Gastrocnemius medialis (tissue), 4 donors: ENCODE measurements at regions not wholly inside any gene's neighbourhood (a gene's known extent, or its start where the extent isn't known, plus 50 kb on each side); places are given as distances from the start of the nearest gene placed in this dataset.

Experiments used
- ATAC-seq, 2 donors: fragments of 150-250 bp; one replicate each; pipeline ENCODE4 v1.9.1; 2016
- DNase-seq, 2 donors: peaks; one replicate each; pipeline ENCODE4 v3.0.0-alpha.2; 2019
- H3K27ac ChIP-seq, 4 donors: fragments of 200-600 bp; sonication (generic); 1 replicate in 1 of 4; 2 replicates in 3 of 4; pipeline ENCODE4 v1.5.1; 2016 to 2018; ENCODE audit warnings: mild to moderate bottlenecking in 2 of 4, moderate library complexity in 1 of 4
- H3K27me3 ChIP-seq, 3 donors: fragments of 200-600 bp; sonication (generic) in 2 of 3; 1 replicate in 1 of 3; 2 replicates in 2 of 3; pipeline versions ENCODE4 v1.5.1 to v1.6.0; 2016 to 2019; ENCODE audit warnings: mild to moderate bottlenecking in 1 of 3, moderate library complexity in 1 of 3
- H3K36me3 ChIP-seq, 2 donors: fragments of 200-600 bp; sonication (generic) in 1 of 2; one replicate each; pipeline ENCODE4 v1.5.1; 2017 to 2018
- H3K4me1 ChIP-seq, 2 donors: fragments of 200-600 bp; sonication (generic) in 1 of 2; one replicate each; pipeline ENCODE4 v1.5.1; 2016 to 2017; ENCODE audit warnings: mild to moderate bottlenecking in 2 of 2
- H3K4me3 ChIP-seq, 4 donors: fragments of 200-600 bp; sonication (generic) in 3 of 4; 1 replicate in 1 of 4; 2 replicates in 3 of 4; pipeline ENCODE4 v1.5.1; 2016 to 2019; ENCODE audit warnings: mild to moderate bottlenecking in 2 of 4
- H3K9me3 ChIP-seq, 3 donors: fragments of 200-600 bp; sonication (generic) in 2 of 3; 1 replicate in 1 of 3; 2 replicates in 2 of 3; pipeline ENCODE4 v1.5.1; 2016 to 2019
- CTCF ChIP-seq, 5 experiments: fragments of 450-650 bp in 3 of 5; fragments of 200-600 bp in 2 of 5; sonication (generic) in 2 of 5; IDR thresholded peaks in 4 of 5; conservative IDR thresholded peaks in 1 of 5; 1 replicate in 4 of 5; 2 replicates in 1 of 5; pipeline ENCODE4 v1.5.1; 2016 to 2019; ENCODE audit warnings: antibody characterized with exemption in 5 of 5, mild to moderate bottlenecking in 3 of 5, moderate library complexity in 3 of 5
- POLR2A ChIP-seq, 2 donors: fragments of 450-650 bp; IDR thresholded peaks; one replicate each; pipeline ENCODE4 v1.6.1; 2017; ENCODE audit warnings: antibody characterized with exemption in 2 of 2, mild to moderate bottlenecking in 2 of 2, moderate library complexity in 2 of 2
- in situ Hi-C, 4 donors: fragments of 200-750 bp; cut with MboI; loops; one replicate each; pipeline versions ENCODE4 v1.15.0 to v1.8.0; 2017; ENCODE audit warnings: low sequenced_read_pairs in 4 of 4
- intact Hi-C: fragments of 100-400 bp; cut with DNase I; formaldehyde crosslinking; loops from one replicate; pipeline ENCODE4 v1.15.1; 2023; ENCODE audit warnings: low total_unique reads

- ATAC-seq (no peak), DNase-seq (no peak)
- Histone ChIP-seq H3K27me3 (no peaks in the 10 kb centered on the region), H3K27ac (no peak overlapping the region), H3K4me1 (no peaks in the 10 kb centered on the region), H3K9me3 (no peaks in the 10 kb centered on the region), H3K36me3 (no peaks in the 10 kb centered on the region), H3K4me3 (no peak overlapping the region)
- intact Hi-C loops = no loop called here
- TF ChIP-seq POLR2A (IDR thresholded peaks at IDR 0.05) (no peak), CTCF (IDR thresholded peaks at IDR 0.05 in 4 of 5, conservative IDR thresholded peaks at IDR 0.05 in 1 of 5) (no peak)
- in situ Hi-C loops = no loop called here
Measured at GRCh38 chr16:73804456-73804855, 492.2 kb upstream of the PSMD7 start.

- Histone ChIP-seq H3K36me3 (no peaks in the 10 kb centered on the region), H3K4me1 (peaks cover 41 to 42% of the 10 kb centered on the region in 2 donors), H3K4me3 (no peak overlapping the region), H3K27ac (no peak overlapping the region), H3K27me3 (no peaks in the 10 kb centered on the region), H3K9me3 (no peaks in the 10 kb centered on the region)
- ATAC-seq = no peak
- intact Hi-C loops (no loop called here), in situ Hi-C loops (no loop called here)
- DNase-seq = no peak
- TF ChIP-seq POLR2A (IDR thresholded peaks at IDR 0.05) = no peak
- no peak for TF ChIP-seq CTCF (IDR thresholded peaks at IDR 0.05 in 4 of 5, conservative IDR thresholded peaks at IDR 0.05 in 1 of 5)
Measured at GRCh38 chr16:73798471-73798870, 498.1 kb upstream of the PSMD7 start.

GRCh38 chr16:73797115-73797514 is 499.5 kb upstream of the PSMD7 start:
- DNase-seq (peak in 1 of 2 donors; percentile 6), ATAC-seq (peak; percentile 65 to 67)
- TF ChIP-seq CTCF (IDR thresholded peaks at IDR 0.05 in 4 of 5, conservative IDR thresholded peaks at IDR 0.05 in 1 of 5) (no peak), POLR2A (IDR thresholded peaks at IDR 0.05) (no peak)
- Histone ChIP-seq H3K27me3 (no peaks in the 10 kb centered on the region), H3K27ac (peak overlapping the region in 3 of 4 donors; percentile 48 to 79 (median 63)), H3K4me3 (no peak overlapping the region), H3K9me3 (no peaks in the 10 kb centered on the region), H3K4me1 (peaks cover 44 to 50% of the 10 kb centered on the region in 2 donors), H3K36me3 (no peaks in the 10 kb centered on the region)
- intact Hi-C loops = no loop called here
- in situ Hi-C loops = no loop called here

GRCh38 chr16:73796241-73796640 is 500.4 kb upstream of the PSMD7 start:
- intact Hi-C loops = no loop called here
- peak overlapping the region; percentile 48 to 79 (median 58) for H3K27ac ChIP-seq
- H3K36me3 ChIP-seq = no peaks in the 10 kb centered on the region
- in situ Hi-C loops = no loop called here
- no peak for TF ChIP-seq CTCF (IDR thresholded peaks at IDR 0.05 in 4 of 5, conservative IDR thresholded peaks at IDR 0.05 in 1 of 5)
- no peak for TF ChIP-seq POLR2A (IDR thresholded peaks at IDR 0.05)
- ATAC-seq = peak in 1 of 2 donors; percentile 45
- peak; percentile 12 to 24 for DNase-seq
- peaks cover 44 to 50% of the 10 kb centered on the region in 2 donors for H3K4me1 ChIP-seq
- no peaks in the 10 kb centered on the region for H3K9me3 ChIP-seq
- no peak overlapping the region for H3K4me3 ChIP-seq
- H3K27me3 ChIP-seq = no peaks in the 10 kb centered on the region

GRCh38 chr16:73794994-73795393 is 501.6 kb upstream of the PSMD7 start:
- no peak for TF ChIP-seq POLR2A (IDR thresholded peaks at IDR 0.05)
- no peak for TF ChIP-seq CTCF (IDR thresholded peaks at IDR 0.05 in 4 of 5, conservative IDR thresholded peaks at IDR 0.05 in 1 of 5)
- intact Hi-C loops (no loop called here), in situ Hi-C loops (no loop called here)
- Histone ChIP-seq H3K4me1 (peaks cover 44 to 50% of the 10 kb centered on the region in 2 donors), H3K27ac (peak overlapping the region; percentile 48 to 79 (median 56)), H3K4me3 (no peak overlapping the region), H3K27me3 (no peaks in the 10 kb centered on the region), H3K36me3 (no peaks in the 10 kb centered on the region), H3K9me3 (no peaks in the 10 kb centered on the region)
- DNase-seq (peak; percentile 74 to 77), ATAC-seq (peak; percentile 89 to 93)
